GM03348 (cell line): ENCODE measurements at regions not wholly inside any gene's neighbourhood (a gene's known extent, or its start where the extent isn't known, plus 50 kb on each side); places are given as distances from the start of the nearest gene placed in this dataset.
"Not testable (repeated sequence)": the region's sequence is repeated elsewhere in the genome, so short reads cannot be mapped to it uniquely, and the experiment has no call there.

Experiments used
- DNase-seq: peaks from one replicate; pipeline ENCODE4 v3.0.0; 2012; ENCODE audit warnings: low spot score

- no peak for DNase-seq
These were observed 110.9 kb upstream of the L3MBTL4 start for GRCh38 chr18:6525604-6526003.

GRCh38 chr18:6537475-6537874 is 122.8 kb upstream of the L3MBTL4 start:
- no peak for DNase-seq

- DNase-seq, result not testable (repeated sequence)
These were observed 126.5 kb upstream of the L3MBTL4 start for GRCh38 chr18:6541131-6541679.

GRCh38 chr18:6542296-6542695 is 127.6 kb upstream of the L3MBTL4 start:
- DNase-seq, result no peak

GRCh38 chr18:6543330-6543908 is 128.7 kb upstream of the L3MBTL4 start:
- peak; percentile 56 for DNase-seq

GRCh38 chr18:6546229-6546628 is 131.5 kb upstream of the L3MBTL4 start:
- no peak for DNase-seq

- no peak for DNase-seq
These were observed 132.8 kb upstream of the L3MBTL4 start for GRCh38 chr18:6547476-6547875.

- DNase-seq, result no peak
These were observed 138.7 kb upstream of the L3MBTL4 start for GRCh38 chr18:6553234-6553900.

GRCh38 chr18:6557057-6557769 is 142.5 kb upstream of the L3MBTL4 start:
- peak; percentile 12 for DNase-seq

- DNase-seq, result no peak
These were observed 143.1 kb upstream of the L3MBTL4 start for GRCh38 chr18:6557770-6558248.

GRCh38 chr18:6558446-6559156 is 143.9 kb upstream of the L3MBTL4 start:
- DNase-seq, result no peak

GRCh38 chr18:6559296-6559695 is 144.6 kb upstream of the L3MBTL4 start:
- no peak for DNase-seq

- DNase-seq, result no peak
These were observed 146.3 kb upstream of the L3MBTL4 start for GRCh38 chr18:6561016-6561415.

GRCh38 chr18:6561420-6561861 is 146.7 kb upstream of the L3MBTL4 start:
- no peak for DNase-seq

GRCh38 chr18:6561862-6562291 is 147.2 kb upstream of the L3MBTL4 start:
- no peak for DNase-seq

- DNase-seq, result no peak
These were observed 149.2 kb upstream of the L3MBTL4 start for GRCh38 chr18:6563896-6564295.

GRCh38 chr18:6564950-6565814 is 150.5 kb upstream of the L3MBTL4 start:
- no peak for DNase-seq

GRCh38 chr18:6565815-6566081 is 151.0 kb upstream of the L3MBTL4 start:
- no peak for DNase-seq

GRCh38 chr18:6566338-6566911 is 151.7 kb upstream of the L3MBTL4 start:
- DNase-seq, result no peak

- DNase-seq, result no peak
These were observed 155.1 kb upstream of the L3MBTL4 start for GRCh38 chr18:6569813-6570212.

GRCh38 chr18:6570581-6571238 is 156.0 kb upstream of the L3MBTL4 start:
- DNase-seq, result no peak
